ENCODE measurements at regions not wholly inside any gene's neighbourhood (a gene's known extent, or its start where the extent isn't known, plus 50 kb on each side); places are given as distances from the start of the nearest gene placed in this dataset.
"Not testable (repeated sequence)": the region's sequence is repeated elsewhere in the genome, so short reads cannot be mapped to it uniquely, and the experiment has no call there.

- peak; percentile 65 for DNase-seq
These were observed 95.1 kb downstream of the RPAP3 start for GRCh38 chr12:47610686-47611252.

GRCh38 chr12:47609806-47610205 lies 96.0 kb downstream of the RPAP3 start:
- no peak for DNase-seq

GRCh38 chr12:47608671-47609070 lies 97.2 kb downstream of the RPAP3 start:
- not testable (repeated sequence) for DNase-seq

- DNase-seq = no peak
These were observed 101.5 kb downstream of the RPAP3 start for GRCh38 chr12:47604221-47604873.

- DNase-seq = no peak
These were observed 102.8 kb downstream of the RPAP3 start for GRCh38 chr12:47602949-47603558.

GRCh38 chr12:47602325-47602724 lies 103.5 kb downstream of the RPAP3 start:
- DNase-seq = no peak

- no peak for DNase-seq
These were observed 104.8 kb downstream of the RPAP3 start for GRCh38 chr12:47601071-47601470.

- DNase-seq = peak; percentile 21
These were observed 114.0 kb downstream of the RPAP3 start for GRCh38 chr12:47591795-47592194.

- peak; percentile 39 for DNase-seq
These were observed 114.5 kb downstream of the RPAP3 start for GRCh38 chr12:47591361-47591791.

GRCh38 chr12:47590771-47591360 lies 115.0 kb downstream of the RPAP3 start:
- no peak for DNase-seq

GRCh38 chr12:47586952-47587669 lies 118.7 kb downstream of the RPAP3 start:
- DNase-seq = no peak

GRCh38 chr12:47585507-47585906 lies 120.3 kb downstream of the RPAP3 start:
- no peak for DNase-seq

GRCh38 chr12:47578836-47579235 lies 127.0 kb downstream of the RPAP3 start:
- peak; percentile 55 for DNase-seq

GRCh38 chr12:47577206-47577989 lies 128.4 kb downstream of the RPAP3 start:
- peak; percentile 55 for DNase-seq

GRCh38 chr12:47576289-47576945 lies 129.4 kb downstream of the RPAP3 start:
- peak; percentile 7 for DNase-seq

GRCh38 chr12:47574252-47575021 lies 131.4 kb downstream of the RPAP3 start:
- DNase-seq = no peak

GRCh38 chr12:47573146-47573659 lies 132.6 kb downstream of the RPAP3 start:
- no peak for DNase-seq

GRCh38 chr12:47570151-47570550 lies 135.7 kb downstream of the RPAP3 start:
- DNase-seq = no peak

GRCh38 chr12:47562201-47562600 lies 143.6 kb downstream of the RPAP3 start:
- no peak for DNase-seq

GRCh38 chr12:47561746-47562145 lies 144.1 kb downstream of the RPAP3 start:
- DNase-seq = no peak
